A673 (cell line): ENCODE measurements at regions not wholly inside any gene's neighbourhood (a gene's known extent, or its start where the extent isn't known, plus 50 kb on each side); places are given as distances from the start of the nearest gene placed in this dataset.

Source experiments
- BruUV-seq: library from RNA; stranded (reverse); fragments of 400-500 nt; replicated peaks from 2 replicates; lab custom pipeline; 2021; lab: Mats Ljungman, UMichigan
- CTCF ChIA-PET: fragments of 300-600 bp; sonication (Branson Sonifier 250); formaldehyde crosslinking; loops from one replicate; lab custom pipeline; 2022; ENCODE audit warnings: antibody characterized with exemption; lab: Charles Lee
- POLR2A ChIA-PET: fragments of 300-600 bp; sonication (Branson Sonifier 250); formaldehyde crosslinking; loops from one replicate; lab custom pipeline; 2022; ENCODE audit warnings: antibody characterized with exemption; ENCODE audit not compliant: low non-redundant PET; lab: Charles Lee
- DNase-seq: peaks from one replicate; pipeline ENCODE4 v3.0.0-alpha.2; 2015; ENCODE audit warnings: low spot score
- H3K27ac ChIP-seq: fragments of 200-600 bp; sonication (generic); 2 replicates; pipeline ENCODE4 v1.5.1; 2016; ENCODE audit warnings: mixed run types, low read depth, mild to moderate bottlenecking, mixed read lengths, antibody characterized with exemption, low read length; ENCODE audit not compliant: poor library complexity, severe bottlenecking
- H3K27me3 ChIP-seq: fragments of 200-600 bp; sonication (generic); replicated peaks from 2 replicates; pipeline ENCODE4 v1.6.1; 2017; ENCODE audit warnings: mixed run types, low read depth, mild to moderate bottlenecking, mixed read lengths, antibody characterized with exemption, low read length; ENCODE audit not compliant: insufficient read depth, poor library complexity
- H3K36me3 ChIP-seq: fragments of 200-600 bp; sonication (generic); 2 replicates; pipeline ENCODE4 v1.6.1; 2016; ENCODE audit warnings: mixed run types, mild to moderate bottlenecking, mixed read lengths, antibody characterized with exemption, low read length; ENCODE audit not compliant: insufficient read depth, poor library complexity, severe bottlenecking
- H3K4me1 ChIP-seq: fragments of 200-600 bp; sonication (generic); 2 replicates; pipeline ENCODE4 v1.6.1; 2017; ENCODE audit warnings: mixed run types, mild to moderate bottlenecking, mixed read lengths, antibody characterized with exemption, low read length; ENCODE audit not compliant: insufficient read depth, poor library complexity, severe bottlenecking
- H3K4me3 ChIP-seq: fragments of 200-600 bp; sonication (generic); 2 replicates; pipeline ENCODE4 v1.5.1; 2016; ENCODE audit warnings: low read depth, mixed run types, mild to moderate bottlenecking, mixed read lengths, low read length; ENCODE audit not compliant: poor library complexity, severe bottlenecking
- H3K9me3 ChIP-seq: fragments of 200-600 bp; sonication (generic); 2 replicates; pipeline ENCODE4 v1.6.1; 2016; ENCODE audit warnings: mixed run types, low read depth, mild to moderate bottlenecking, mixed read lengths, antibody characterized with exemption, low read length; ENCODE audit not compliant: poor library complexity, severe bottlenecking
- EZH2 ChIP-seq: fragments of 200-600 bp; sonication (generic); IDR thresholded peaks from 2 replicates; pipeline ENCODE4 v1.6.1; 2017; ENCODE audit warnings: borderline replicate concordance, low read depth, mild to moderate bottlenecking, mixed read lengths, antibody characterized with exemption, low read length; ENCODE audit not compliant: poor library complexity, severe bottlenecking
- intact Hi-C: fragments of 100-400 bp; cut with micrococcal nuclease; formaldehyde crosslinking; loops from one replicate; pipeline ENCODE4 v1.10.0; 2022; ENCODE audit not compliant: unreplicated experiment
- TF ChIP-seq, protein P1 (sequence below): fragments of 300-800, 200-600 bp; sonication (generic); conservative IDR thresholded peaks from 2 replicates; pipeline ENCODE4 v1.5.1; 2017; ENCODE audit warnings: low read depth, mild to moderate bottlenecking, antibody characterized with exemption, low read length, moderate library complexity, mixed read lengths

GRCh38 chr9:73523391-73523790 is 371.7 kb downstream of the ANXA1 start:
- ChIA-PET POLR2A (no interaction called here), CTCF (no interaction called here)
- no TSS peak for BruUV-seq
- no peaks in the 10 kb centered on the region for H3K27me3 ChIP-seq
- TF ChIP-seq, protein P1, sequence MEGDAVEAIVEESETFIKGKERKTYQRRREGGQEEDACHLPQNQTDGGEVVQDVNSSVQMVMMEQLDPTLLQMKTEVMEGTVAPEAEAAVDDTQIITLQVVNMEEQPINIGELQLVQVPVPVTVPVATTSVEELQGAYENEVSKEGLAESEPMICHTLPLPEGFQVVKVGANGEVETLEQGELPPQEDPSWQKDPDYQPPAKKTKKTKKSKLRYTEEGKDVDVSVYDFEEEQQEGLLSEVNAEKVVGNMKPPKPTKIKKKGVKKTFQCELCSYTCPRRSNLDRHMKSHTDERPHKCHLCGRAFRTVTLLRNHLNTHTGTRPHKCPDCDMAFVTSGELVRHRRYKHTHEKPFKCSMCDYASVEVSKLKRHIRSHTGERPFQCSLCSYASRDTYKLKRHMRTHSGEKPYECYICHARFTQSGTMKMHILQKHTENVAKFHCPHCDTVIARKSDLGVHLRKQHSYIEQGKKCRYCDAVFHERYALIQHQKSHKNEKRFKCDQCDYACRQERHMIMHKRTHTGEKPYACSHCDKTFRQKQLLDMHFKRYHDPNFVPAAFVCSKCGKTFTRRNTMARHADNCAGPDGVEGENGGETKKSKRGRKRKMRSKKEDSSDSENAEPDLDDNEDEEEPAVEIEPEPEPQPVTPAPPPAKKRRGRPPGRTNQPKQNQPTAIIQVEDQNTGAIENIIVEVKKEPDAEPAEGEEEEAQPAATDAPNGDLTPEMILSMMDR, result no peak
- no peak for TF ChIP-seq EZH2
- no peak overlapping the region for H3K4me3 ChIP-seq
- no peak overlapping the region for H3K27ac ChIP-seq
- intact Hi-C loops, result no loop called here
- H3K36me3 ChIP-seq, result no peaks in the 10 kb centered on the region
- no peaks in the 10 kb centered on the region for H3K4me1 ChIP-seq
- H3K9me3 ChIP-seq, result no peaks in the 10 kb centered on the region
- DNase-seq, result no peak

DNA sequence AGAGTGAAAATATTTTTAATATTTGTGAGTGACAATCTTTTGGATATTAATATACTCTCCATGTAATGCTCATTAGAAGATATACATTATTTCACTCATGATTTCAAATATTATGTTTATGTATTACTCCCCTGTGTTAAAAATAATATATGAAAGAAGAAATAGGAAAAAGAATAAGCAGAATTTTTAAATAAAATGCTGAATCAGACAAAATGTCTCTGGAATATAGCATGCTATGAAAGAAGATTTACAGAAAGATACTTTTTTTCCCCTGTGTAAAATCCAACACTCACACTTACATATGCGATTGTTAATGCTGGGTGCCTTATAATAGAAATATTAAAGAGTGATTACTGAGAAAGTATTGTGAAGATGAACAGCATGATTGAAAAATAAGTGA is 373.7 kb downstream of the ANXA1 start:
- H3K9me3 ChIP-seq, result no peaks in the 10 kb centered on the region
- no peak overlapping the region for H3K27ac ChIP-seq
- ChIA-PET CTCF (no interaction called here), POLR2A (no interaction called here)
- H3K4me1 ChIP-seq, result no peaks in the 10 kb centered on the region
- DNase-seq, result no peak
- no TSS peak for BruUV-seq
- H3K27me3 ChIP-seq, result no peaks in the 10 kb centered on the region
- intact Hi-C loops, result no loop called here
- no peak overlapping the region for H3K4me3 ChIP-seq
- H3K36me3 ChIP-seq, result no peaks in the 10 kb centered on the region
- no peak for TF ChIP-seq EZH2
- TF ChIP-seq, protein P1, result no peak

GRCh38 chr9:73527521-73527920 is 375.9 kb downstream of the ANXA1 start:
- H3K4me1 ChIP-seq, result no peaks in the 10 kb centered on the region
- H3K36me3 ChIP-seq, result no peaks in the 10 kb centered on the region
- no peak for DNase-seq
- CTCF ChIA-PET, result no interaction called here
- BruUV-seq, result no TSS peak
- POLR2A ChIA-PET, result no interaction called here
- no peaks in the 10 kb centered on the region for H3K9me3 ChIP-seq
- intact Hi-C loops, result no loop called here
- H3K27me3 ChIP-seq, result no peaks in the 10 kb centered on the region
- no peak for TF ChIP-seq EZH2
- TF ChIP-seq, protein P1, result no peak
- no peak overlapping the region for H3K27ac ChIP-seq
- no peak overlapping the region for H3K4me3 ChIP-seq
